ENCODE measurements at regions not wholly inside any gene's neighbourhood (a gene's known extent, or its start where the extent isn't known, plus 50 kb on each side); places are given as distances from the start of the nearest gene placed in this dataset.

GRCh38 chr5:133756756-133757155 lies 144.4 kb upstream of the FSTL4 start:
- no peaks in the 10 kb centered on the region for H3K9me3 ChIP-seq
- WGBS, 2 donors (ENCODE audit: low coverage in 1 of 2), result 43 to 62% methylated on average over 1 to 3 of the region's 3 CpGs
- H3K4me3 ChIP-seq, result no peak overlapping the region
- intact Hi-C loops (cut with DNase I; ENCODE audit: low total_unique reads) (no loop called here), in situ Hi-C loops (cut with MboI; ENCODE audit: low pct_ligation_motif_present in 1 of 4, low pct_unique_long_range_greater_than_20kb in 1 of 4, low sequenced_read_pairs in 3 of 4) (no loop called here)
- no peaks in the 10 kb centered on the region for H3K4me1 ChIP-seq
- DNase-seq, result no peak
- no peak overlapping the region for H3K27ac ChIP-seq
- H3K27me3 ChIP-seq, result peaks cover 14% of the 10 kb centered on the region
- TF ChIP-seq, protein P1, sequence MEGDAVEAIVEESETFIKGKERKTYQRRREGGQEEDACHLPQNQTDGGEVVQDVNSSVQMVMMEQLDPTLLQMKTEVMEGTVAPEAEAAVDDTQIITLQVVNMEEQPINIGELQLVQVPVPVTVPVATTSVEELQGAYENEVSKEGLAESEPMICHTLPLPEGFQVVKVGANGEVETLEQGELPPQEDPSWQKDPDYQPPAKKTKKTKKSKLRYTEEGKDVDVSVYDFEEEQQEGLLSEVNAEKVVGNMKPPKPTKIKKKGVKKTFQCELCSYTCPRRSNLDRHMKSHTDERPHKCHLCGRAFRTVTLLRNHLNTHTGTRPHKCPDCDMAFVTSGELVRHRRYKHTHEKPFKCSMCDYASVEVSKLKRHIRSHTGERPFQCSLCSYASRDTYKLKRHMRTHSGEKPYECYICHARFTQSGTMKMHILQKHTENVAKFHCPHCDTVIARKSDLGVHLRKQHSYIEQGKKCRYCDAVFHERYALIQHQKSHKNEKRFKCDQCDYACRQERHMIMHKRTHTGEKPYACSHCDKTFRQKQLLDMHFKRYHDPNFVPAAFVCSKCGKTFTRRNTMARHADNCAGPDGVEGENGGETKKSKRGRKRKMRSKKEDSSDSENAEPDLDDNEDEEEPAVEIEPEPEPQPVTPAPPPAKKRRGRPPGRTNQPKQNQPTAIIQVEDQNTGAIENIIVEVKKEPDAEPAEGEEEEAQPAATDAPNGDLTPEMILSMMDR (IDR thresholded peaks at IDR 0.05), result no peak
- TF ChIP-seq EP300 (IDR thresholded peaks at IDR 0.05; ENCODE audit: low read depth) (no peak), POLR2AphosphoS5 (IDR thresholded peaks at IDR 0.05) (no peak), POLR2A (IDR thresholded peaks at IDR 0.05) (no peak)
- no peaks in the 10 kb centered on the region for H3K36me3 ChIP-seq

GRCh38 chr5:133756036-133756435 lies 143.7 kb upstream of the FSTL4 start:
- no peak for DNase-seq
- in situ Hi-C loops (cut with MboI; ENCODE audit: low pct_ligation_motif_present in 1 of 4, low pct_unique_long_range_greater_than_20kb in 1 of 4, low sequenced_read_pairs in 3 of 4) (no loop called here), intact Hi-C loops (cut with DNase I; ENCODE audit: low total_unique reads) (no loop called here)
- Histone ChIP-seq H3K4me3 (no peak overlapping the region), H3K27me3 (peaks cover 14% of the 10 kb centered on the region), H3K36me3 (no peaks in the 10 kb centered on the region), H3K27ac (no peak overlapping the region), H3K4me1 (no peaks in the 10 kb centered on the region), H3K9me3 (no peaks in the 10 kb centered on the region)
- WGBS, 2 donors (ENCODE audit: low coverage in 1 of 2), result 73 to 89% methylated on average over 3 of the region's 3 CpGs
- TF ChIP-seq POLR2AphosphoS5 (IDR thresholded peaks at IDR 0.05) (no peak), POLR2A (IDR thresholded peaks at IDR 0.05) (no peak), EP300 (IDR thresholded peaks at IDR 0.05; ENCODE audit: low read depth) (no peak)
- TF ChIP-seq, protein P1 (IDR thresholded peaks at IDR 0.05), result no peak

DNA sequence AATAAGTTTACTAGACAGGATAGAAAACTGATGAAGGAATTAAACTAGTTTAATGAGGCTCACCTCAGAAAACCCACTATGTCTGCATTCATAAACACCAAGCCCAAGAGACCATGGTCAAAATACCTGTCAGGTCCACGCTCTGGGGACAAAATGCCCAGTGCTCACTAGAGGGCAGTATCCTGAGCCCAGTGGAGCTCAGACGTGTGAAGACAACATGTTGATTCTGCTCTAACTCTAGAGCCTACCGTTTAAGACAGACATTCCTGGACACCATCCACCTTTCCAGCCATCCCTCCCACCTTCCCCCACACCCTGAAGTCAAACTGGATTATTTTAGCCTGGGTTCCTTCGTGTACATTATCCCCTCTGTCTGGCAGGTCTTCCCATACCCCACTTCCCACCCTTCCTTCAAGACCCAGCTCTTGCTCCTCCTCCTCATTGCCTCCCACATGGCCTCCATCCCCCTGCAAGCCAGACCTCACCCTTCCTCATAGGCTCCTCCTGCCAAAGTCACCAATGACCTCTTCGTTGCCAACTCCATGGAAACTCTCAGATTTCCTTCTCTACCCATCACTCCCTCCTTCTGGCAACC lies 142.3 kb upstream of the FSTL4 start:
- Histone ChIP-seq H3K9me3 (no peaks in the 10 kb centered on the region), H3K4me1 (no peaks in the 10 kb centered on the region), H3K27me3 (peaks cover 14% of the 10 kb centered on the region), H3K36me3 (no peaks in the 10 kb centered on the region), H3K4me3 (no peak overlapping the region), H3K27ac (no peak overlapping the region)
- DNase-seq, result peak; percentile 17
- TF ChIP-seq, protein P1 (IDR thresholded peaks at IDR 0.05), result peak in 4 of 5 experiments; percentile 23 to 45 (median 40)
- TF ChIP-seq POLR2AphosphoS5 (IDR thresholded peaks at IDR 0.05), result no peak
- intact Hi-C loops (cut with DNase I; ENCODE audit: low total_unique reads) (no loop called here), in situ Hi-C loops (cut with MboI; ENCODE audit: low pct_ligation_motif_present in 1 of 4, low pct_unique_long_range_greater_than_20kb in 1 of 4, low sequenced_read_pairs in 3 of 4) (no loop called here)
- 13 to 31% methylated on average over 1 to 5 of the region's 5 CpGs for WGBS, 2 donors (ENCODE audit: low coverage in 1 of 2)

DNA sequence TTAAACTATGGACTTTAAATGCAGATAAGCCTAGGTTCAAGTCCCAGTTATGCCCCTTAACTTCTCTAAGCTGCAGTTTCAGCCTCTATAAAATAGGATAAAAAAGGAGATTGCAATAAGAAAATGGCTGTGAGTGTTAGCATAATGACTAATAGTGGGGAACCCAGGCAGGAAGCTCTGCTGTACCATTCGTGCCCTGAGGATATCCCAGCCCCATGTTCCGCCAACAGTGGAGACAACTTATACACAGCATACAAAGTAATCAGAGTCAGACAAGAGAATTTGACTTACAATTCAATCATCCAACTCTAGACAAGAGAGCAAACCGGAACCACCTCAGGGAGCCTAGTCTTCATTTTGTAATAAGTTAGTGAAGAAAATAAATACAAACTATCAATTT lies 141.5 kb upstream of the FSTL4 start:
- Histone ChIP-seq H3K36me3 (no peaks in the 10 kb centered on the region), H3K4me3 (no peak overlapping the region), H3K4me1 (no peaks in the 10 kb centered on the region), H3K27ac (no peak overlapping the region), H3K9me3 (no peaks in the 10 kb centered on the region), H3K27me3 (peaks cover 14% of the 10 kb centered on the region)
- 79 to 100% methylated on average over 1 to 3 of the region's 3 CpGs for WGBS, 2 donors (ENCODE audit: low coverage in 1 of 2)
- TF ChIP-seq POLR2A (IDR thresholded peaks at IDR 0.05) (no peak), EP300 (IDR thresholded peaks at IDR 0.05; ENCODE audit: low read depth) (no peak), POLR2AphosphoS5 (IDR thresholded peaks at IDR 0.05) (no peak)
- TF ChIP-seq, protein P1 (IDR thresholded peaks at IDR 0.05), result no peak
- no peak for DNase-seq
- in situ Hi-C loops (cut with MboI; ENCODE audit: low pct_ligation_motif_present in 1 of 4, low pct_unique_long_range_greater_than_20kb in 1 of 4, low sequenced_read_pairs in 3 of 4) (no loop called here), intact Hi-C loops (cut with DNase I; ENCODE audit: low total_unique reads) (no loop called here)
